ENCODE measurements at regions not wholly inside any gene's neighbourhood (a gene's known extent, or its start where the extent isn't known, plus 50 kb on each side); places are given as distances from the start of the nearest gene placed in this dataset.

- H3K4me2 ChIP-seq (ENCODE audit: low read depth, low read length, poor library complexity, severe bottlenecking): no peak overlapping the region
- no peaks in the 10 kb centered on the region for H4K20me1 ChIP-seq (ENCODE audit: low read depth, low read length)
- no peaks in the 10 kb centered on the region for H3K9me2 ChIP-seq (replicated peaks; ENCODE audit: insufficient read depth, low read length)
- H2AFZ ChIP-seq (ENCODE audit: low read depth, low read length, severe bottlenecking): no peak overlapping the region
- no peaks in the 10 kb centered on the region for H3K36me3 ChIP-seq (ENCODE audit: low read length)
- no peak overlapping the region for H3K4me3 ChIP-seq (ENCODE audit: insufficient read depth, low read length, poor library complexity, severe bottlenecking)
- H3K9me3 ChIP-seq (ENCODE audit: insufficient read depth, low read length): no peaks in the 10 kb centered on the region
- no peak for TF ChIP-seq EZH2phosphoT487 (conservative IDR thresholded peaks at IDR 0.05; ENCODE audit: low read length)
- no peak for TF ChIP-seq CTCF (IDR thresholded peaks at IDR 0.05; ENCODE audit: insufficient read depth, low read length, poor library complexity, severe bottlenecking)
- no peak overlapping the region for H3K27ac ChIP-seq (ENCODE audit: low read depth, low read length)
- H3K79me2 ChIP-seq (ENCODE audit: insufficient read depth, low read length): no peaks in the 10 kb centered on the region
- H3K27me3 ChIP-seq (ENCODE audit: low read length): no peaks in the 10 kb centered on the region
- H3F3A ChIP-seq (ENCODE audit: insufficient read depth): no peaks in the 10 kb centered on the region
- no peak overlapping the region for H3K9ac ChIP-seq (ENCODE audit: low read length)
Measured at GRCh38 chr12:67764946-67765619, 116.5 kb downstream of the DYRK2 start.

- no peak overlapping the region for H3K4me3 ChIP-seq (ENCODE audit: insufficient read depth, low read length, poor library complexity, severe bottlenecking)
- no peak overlapping the region for H3K9ac ChIP-seq (ENCODE audit: low read length)
- H3F3A ChIP-seq (ENCODE audit: insufficient read depth): no peaks in the 10 kb centered on the region
- H3K9me3 ChIP-seq (ENCODE audit: insufficient read depth, low read length): no peaks in the 10 kb centered on the region
- H4K20me1 ChIP-seq (ENCODE audit: low read depth, low read length): no peaks in the 10 kb centered on the region
- H2AFZ ChIP-seq (ENCODE audit: low read depth, low read length, severe bottlenecking): no peak overlapping the region
- H3K9me2 ChIP-seq (replicated peaks; ENCODE audit: insufficient read depth, low read length): no peaks in the 10 kb centered on the region
- no peaks in the 10 kb centered on the region for H3K36me3 ChIP-seq (ENCODE audit: low read length)
- H3K27ac ChIP-seq (ENCODE audit: low read depth, low read length): no peak overlapping the region
- no peaks in the 10 kb centered on the region for H3K27me3 ChIP-seq (ENCODE audit: low read length)
- no peak for TF ChIP-seq CTCF (IDR thresholded peaks at IDR 0.05; ENCODE audit: insufficient read depth, low read length, poor library complexity, severe bottlenecking)
- TF ChIP-seq EZH2phosphoT487 (conservative IDR thresholded peaks at IDR 0.05; ENCODE audit: low read length): no peak
- no peaks in the 10 kb centered on the region for H3K79me2 ChIP-seq (ENCODE audit: insufficient read depth, low read length)
- no peak overlapping the region for H3K4me2 ChIP-seq (ENCODE audit: low read depth, low read length, poor library complexity, severe bottlenecking)
Measured at GRCh38 chr12:67765776-67766766, 117.5 kb downstream of the DYRK2 start.

GRCh38 chr12:67772267-67773169 lies 124.0 kb downstream of the DYRK2 start:
- Histone ChIP-seq H4K20me1 (ENCODE audit: low read depth, low read length) (no peaks in the 10 kb centered on the region), H3K9ac (ENCODE audit: low read length) (no peak overlapping the region), H2AFZ (ENCODE audit: low read depth, low read length, severe bottlenecking) (no peak overlapping the region), H3K27me3 (ENCODE audit: low read length) (no peaks in the 10 kb centered on the region), H3K36me3 (ENCODE audit: low read length) (no peaks in the 10 kb centered on the region), H3K4me2 (ENCODE audit: low read depth, low read length, poor library complexity, severe bottlenecking) (no peak overlapping the region), H3K9me3 (ENCODE audit: insufficient read depth, low read length) (no peaks in the 10 kb centered on the region), H3F3A (ENCODE audit: insufficient read depth) (no peaks in the 10 kb centered on the region), H3K9me2 (replicated peaks; ENCODE audit: insufficient read depth, low read length) (no peaks in the 10 kb centered on the region), H3K79me2 (ENCODE audit: insufficient read depth, low read length) (no peaks in the 10 kb centered on the region), H3K27ac (ENCODE audit: low read depth, low read length) (no peak overlapping the region), H3K4me3 (ENCODE audit: insufficient read depth, low read length, poor library complexity, severe bottlenecking) (no peak overlapping the region)
- TF ChIP-seq EZH2phosphoT487 (conservative IDR thresholded peaks at IDR 0.05; ENCODE audit: low read length): no peak
- no peak for TF ChIP-seq CTCF (IDR thresholded peaks at IDR 0.05; ENCODE audit: insufficient read depth, low read length, poor library complexity, severe bottlenecking)

Measured in SU-DHL-6 (cell line).